ENCODE measurements at regions not wholly inside any gene's neighbourhood (a gene's known extent, or its start where the extent isn't known, plus 50 kb on each side); places are given as distances from the start of the nearest gene placed in this dataset.

DNA sequence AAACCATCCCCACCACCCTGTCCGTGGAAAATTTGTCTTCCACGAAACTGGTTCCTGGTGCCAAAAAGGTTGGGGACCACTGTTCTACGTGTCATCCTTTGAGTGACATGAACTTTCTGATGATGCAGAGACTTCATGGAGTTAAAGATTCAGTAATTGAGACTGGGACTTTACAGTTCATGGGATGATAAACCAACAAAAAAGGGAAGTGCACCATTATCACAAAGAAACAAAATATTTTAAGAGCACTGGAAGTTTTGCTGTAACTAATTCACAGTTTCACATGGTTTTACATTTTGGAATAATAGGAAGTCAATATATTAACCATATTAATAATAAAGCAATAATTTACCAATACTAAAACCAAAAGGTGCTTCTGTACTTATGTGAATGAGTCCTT is 126.8 kb downstream of the AQP4 start:
- Histone ChIP-seq H3K9me3 (no peaks in the 10 kb centered on the region), H3K36me3 (no peaks in the 10 kb centered on the region), H3K27ac (no peak overlapping the region), H3K4me3 (no peak overlapping the region), H3K27me3 (no peaks in the 10 kb centered on the region), H3K4me1 (no peaks in the 10 kb centered on the region)
- DNase-seq = no peak
- intact Hi-C loops (cut with DNase I) = no loop called here
- 88 to 90% methylated on average over 3 of the region's 3 CpGs for whole genome bisulfite sequencing, 2 donors
- TF ChIP-seq POLR2AphosphoS5 (IDR thresholded peaks at IDR 0.05) (no peak), EP300 (IDR thresholded peaks at IDR 0.05) (no peak), POLR2A (IDR thresholded peaks at IDR 0.05) (no peak)
- TF ChIP-seq, protein P1, sequence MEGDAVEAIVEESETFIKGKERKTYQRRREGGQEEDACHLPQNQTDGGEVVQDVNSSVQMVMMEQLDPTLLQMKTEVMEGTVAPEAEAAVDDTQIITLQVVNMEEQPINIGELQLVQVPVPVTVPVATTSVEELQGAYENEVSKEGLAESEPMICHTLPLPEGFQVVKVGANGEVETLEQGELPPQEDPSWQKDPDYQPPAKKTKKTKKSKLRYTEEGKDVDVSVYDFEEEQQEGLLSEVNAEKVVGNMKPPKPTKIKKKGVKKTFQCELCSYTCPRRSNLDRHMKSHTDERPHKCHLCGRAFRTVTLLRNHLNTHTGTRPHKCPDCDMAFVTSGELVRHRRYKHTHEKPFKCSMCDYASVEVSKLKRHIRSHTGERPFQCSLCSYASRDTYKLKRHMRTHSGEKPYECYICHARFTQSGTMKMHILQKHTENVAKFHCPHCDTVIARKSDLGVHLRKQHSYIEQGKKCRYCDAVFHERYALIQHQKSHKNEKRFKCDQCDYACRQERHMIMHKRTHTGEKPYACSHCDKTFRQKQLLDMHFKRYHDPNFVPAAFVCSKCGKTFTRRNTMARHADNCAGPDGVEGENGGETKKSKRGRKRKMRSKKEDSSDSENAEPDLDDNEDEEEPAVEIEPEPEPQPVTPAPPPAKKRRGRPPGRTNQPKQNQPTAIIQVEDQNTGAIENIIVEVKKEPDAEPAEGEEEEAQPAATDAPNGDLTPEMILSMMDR (IDR thresholded peaks at IDR 0.05) = no peak

DNA sequence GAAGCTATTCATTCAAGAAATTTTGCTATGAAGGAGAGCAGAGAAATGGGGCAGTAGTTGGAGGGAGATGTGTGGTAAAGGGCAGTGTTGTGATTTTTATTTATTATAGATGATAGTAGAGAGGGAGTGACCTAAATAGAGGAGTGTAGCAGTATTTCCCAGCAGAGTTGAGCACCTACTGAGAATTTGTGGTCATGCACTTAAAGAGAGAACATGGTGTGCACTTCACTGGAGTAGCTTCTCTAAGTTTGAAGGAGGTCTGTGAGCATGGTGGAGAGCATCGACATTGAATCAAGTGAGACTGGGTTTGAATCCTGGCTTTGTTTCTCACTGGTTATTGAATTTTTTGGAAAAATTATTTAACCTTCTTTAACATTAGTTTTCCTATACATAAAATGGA is 129.2 kb downstream of the AQP4 start:
- Histone ChIP-seq H3K9me3 (no peaks in the 10 kb centered on the region), H3K36me3 (no peaks in the 10 kb centered on the region), H3K4me3 (no peak overlapping the region), H3K27ac (no peak overlapping the region), H3K27me3 (no peaks in the 10 kb centered on the region), H3K4me1 (no peaks in the 10 kb centered on the region)
- no peak for TF ChIP-seq POLR2AphosphoS5 (IDR thresholded peaks at IDR 0.05)
- intact Hi-C loops (cut with DNase I) = no loop called here
- 92 to 98% methylated on average over 1 of the region's 1 CpG for WGBS, 2 donors
- no peak for DNase-seq

DNA sequence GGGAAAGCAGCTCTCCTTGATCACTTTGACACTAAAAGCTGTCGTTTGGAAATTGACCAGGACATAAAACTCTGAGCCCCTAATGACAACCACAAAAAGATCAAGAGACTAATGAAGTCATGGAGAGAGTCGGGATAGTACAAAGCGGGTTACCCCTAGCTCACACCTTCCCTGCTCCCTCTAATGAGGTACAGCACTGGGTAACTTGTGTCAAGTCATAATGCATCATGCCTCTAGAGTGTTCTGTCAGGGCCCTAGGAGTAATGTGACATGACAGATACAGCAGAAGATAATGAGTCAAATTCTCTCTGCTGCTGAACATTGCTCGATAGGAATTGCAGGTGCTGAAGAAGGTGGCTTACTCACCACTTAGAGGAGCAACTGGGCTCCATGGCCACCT is 130.7 kb downstream of the AQP4 start:
- intact Hi-C loops (cut with DNase I) = no loop called here
- H3K4me1 ChIP-seq = no peaks in the 10 kb centered on the region
- TF ChIP-seq, protein P1 (IDR thresholded peaks at IDR 0.05) = no peak
- TF ChIP-seq EP300 (IDR thresholded peaks at IDR 0.05) (no peak), POLR2AphosphoS5 (IDR thresholded peaks at IDR 0.05) (no peak), POLR2A (IDR thresholded peaks at IDR 0.05) (no peak)
- no peak overlapping the region for H3K27ac ChIP-seq
- no peaks in the 10 kb centered on the region for H3K27me3 ChIP-seq
- 74 to 81% methylated on average over 4 of the region's 4 CpGs for WGBS, 2 donors
- H3K9me3 ChIP-seq = no peaks in the 10 kb centered on the region
- no peak overlapping the region for H3K4me3 ChIP-seq
- DNase-seq = no peak
- H3K36me3 ChIP-seq = no peaks in the 10 kb centered on the region

DNA sequence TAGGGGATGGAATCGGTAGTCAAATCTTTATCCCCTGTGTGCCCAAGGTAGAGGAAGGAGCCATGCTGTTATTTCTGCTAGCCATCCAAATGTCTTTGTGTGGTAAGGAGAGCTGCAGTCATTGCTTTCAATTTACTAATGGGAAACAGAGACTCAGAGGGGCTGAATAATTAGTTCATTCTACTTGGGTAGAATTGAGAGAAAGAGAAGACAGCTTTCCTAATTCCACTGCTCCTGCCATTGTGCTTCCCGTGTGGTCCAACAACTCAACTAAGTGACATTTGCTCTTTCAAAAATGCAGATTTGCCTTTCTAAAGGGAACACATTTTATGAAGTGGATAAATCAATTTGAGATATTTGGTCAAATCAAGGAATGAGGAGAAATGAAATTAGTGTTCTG is 136.1 kb downstream of the AQP4 start:
- Histone ChIP-seq H3K36me3 (no peaks in the 10 kb centered on the region), H3K27me3 (no peaks in the 10 kb centered on the region), H3K4me1 (no peaks in the 10 kb centered on the region), H3K27ac (no peak overlapping the region), H3K9me3 (no peaks in the 10 kb centered on the region), H3K4me3 (no peak overlapping the region)
- intact Hi-C loops (cut with DNase I) = no loop called here
- DNase-seq = no peak
- WGBS, 2 donors = 98 to 99% methylated on average over 2 of the region's 2 CpGs
- TF ChIP-seq EP300 (IDR thresholded peaks at IDR 0.05) (no peak), POLR2A (IDR thresholded peaks at IDR 0.05) (no peak), POLR2AphosphoS5 (IDR thresholded peaks at IDR 0.05) (no peak)
- TF ChIP-seq, protein P1 (IDR thresholded peaks at IDR 0.05) = no peak

DNA sequence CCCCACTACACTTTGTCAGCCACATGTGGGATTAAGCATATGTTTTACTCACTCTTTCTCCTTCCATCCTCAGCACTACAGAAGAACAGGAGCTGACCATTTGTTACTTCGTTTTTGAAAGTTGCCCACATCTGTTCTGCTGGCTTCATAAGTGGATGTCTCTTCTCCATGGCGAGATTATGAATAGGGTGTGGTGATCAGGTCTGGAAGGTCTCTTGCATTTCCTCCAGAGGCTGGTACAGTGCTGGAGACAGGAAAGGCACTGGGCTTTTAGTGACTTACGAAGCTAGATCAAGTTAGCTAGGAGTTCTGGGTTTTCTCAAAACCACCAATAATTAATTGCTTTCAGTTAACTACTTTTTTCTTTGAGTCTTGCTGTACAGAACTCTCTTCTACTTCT is 136.5 kb downstream of the AQP4 start:
- TF ChIP-seq, protein P1 (IDR thresholded peaks at IDR 0.05) = no peak
- TF ChIP-seq POLR2A (IDR thresholded peaks at IDR 0.05) = no peak
- TF ChIP-seq POLR2AphosphoS5 (IDR thresholded peaks at IDR 0.05) = no peak
- no peak for TF ChIP-seq EP300 (IDR thresholded peaks at IDR 0.05)
- Histone ChIP-seq H3K4me3 (no peak overlapping the region), H3K27ac (no peak overlapping the region), H3K27me3 (no peaks in the 10 kb centered on the region), H3K4me1 (no peaks in the 10 kb centered on the region), H3K36me3 (no peaks in the 10 kb centered on the region), H3K9me3 (no peaks in the 10 kb centered on the region)
- intact Hi-C loops (cut with DNase I) = no loop called here
- DNase-seq = no peak
- 81 to 86% methylated on average over 3 of the region's 3 CpGs for WGBS, 2 donors

Data from sigmoid colon (tissue), 6 donors.